Hematopoietic multipotent progenitor cell treated with erythropoietin and hydrocortisone succinate and interleukin-3 and kit ligand, for 17 days (in vitro differentiated cells): ENCODE measurements at regions not wholly inside any gene's neighbourhood (a gene's known extent, or its start where the extent isn't known, plus 50 kb on each side); places are given as distances from the start of the nearest gene placed in this dataset.

Source experiments
- DNase-seq: peaks from one replicate; pipeline ENCODE4 v3.0.0-alpha.2; 2015; ENCODE audit warnings: low spot score

GRCh38 chr2:65842104-65842503 lies 409.7 kb upstream of the SPRED2 start:
- DNase-seq = no peak

DNA sequence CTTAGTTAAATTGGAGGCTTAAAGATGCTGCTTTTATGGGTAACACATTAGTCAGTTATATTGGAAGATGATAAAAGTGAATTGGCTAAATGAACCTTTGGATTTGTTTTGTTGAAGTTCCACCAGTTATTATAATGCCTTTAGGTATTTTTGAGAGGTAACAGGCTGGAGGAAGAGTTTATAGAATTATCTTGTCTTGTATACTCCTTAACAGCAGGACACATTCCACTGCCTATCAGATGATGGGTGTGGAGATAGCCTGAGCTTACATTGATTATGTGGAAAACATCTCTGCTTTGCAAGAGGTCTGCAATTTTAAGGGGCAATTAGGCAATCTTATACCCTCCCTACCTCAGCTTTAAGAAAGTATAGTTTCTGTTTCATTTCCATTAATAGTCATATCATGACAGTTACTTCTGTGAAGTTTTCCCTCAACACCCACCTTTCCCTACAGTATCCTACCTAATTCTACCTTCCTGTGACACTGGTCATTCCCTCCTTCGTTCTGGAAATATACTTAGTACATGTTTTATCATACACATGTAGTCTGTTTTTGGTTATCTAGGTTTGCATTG lies 403.7 kb upstream of the SPRED2 start:
- DNase-seq = no peak

- no peak for DNase-seq
These were observed 402.5 kb upstream of the SPRED2 start for GRCh38 chr2:65834771-65835475.

GRCh38 chr2:65834062-65834461 lies 401.7 kb upstream of the SPRED2 start:
- no peak for DNase-seq

GRCh38 chr2:65831509-65831908 lies 399.1 kb upstream of the SPRED2 start:
- DNase-seq = no peak

GRCh38 chr2:65826567-65826966 lies 394.2 kb upstream of the SPRED2 start:
- no peak for DNase-seq

- DNase-seq = no peak
These were observed 391.1 kb upstream of the SPRED2 start for GRCh38 chr2:65823511-65823910.

- DNase-seq = no peak
These were observed 388.1 kb upstream of the SPRED2 start for GRCh38 chr2:65820454-65820853.

DNA sequence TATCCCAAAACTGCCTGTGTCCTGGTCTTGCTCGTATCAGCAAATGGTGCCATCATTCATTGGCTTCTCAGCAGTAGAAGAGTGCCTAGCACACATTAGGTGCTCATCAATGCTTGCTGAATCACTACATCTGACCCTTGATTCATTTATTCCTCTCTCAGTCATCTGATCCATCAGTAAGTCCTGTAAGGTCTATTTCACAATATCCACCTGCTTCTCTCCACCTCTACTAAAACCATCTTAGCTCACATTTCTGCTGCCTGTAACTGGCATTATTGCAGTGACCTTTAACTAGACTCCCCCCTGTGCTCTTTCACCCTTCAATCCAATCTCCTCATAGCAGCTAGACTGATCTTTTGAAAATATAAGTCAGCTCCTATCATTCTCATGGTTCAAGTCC lies 387.6 kb upstream of the SPRED2 start:
- no peak for DNase-seq

DNA sequence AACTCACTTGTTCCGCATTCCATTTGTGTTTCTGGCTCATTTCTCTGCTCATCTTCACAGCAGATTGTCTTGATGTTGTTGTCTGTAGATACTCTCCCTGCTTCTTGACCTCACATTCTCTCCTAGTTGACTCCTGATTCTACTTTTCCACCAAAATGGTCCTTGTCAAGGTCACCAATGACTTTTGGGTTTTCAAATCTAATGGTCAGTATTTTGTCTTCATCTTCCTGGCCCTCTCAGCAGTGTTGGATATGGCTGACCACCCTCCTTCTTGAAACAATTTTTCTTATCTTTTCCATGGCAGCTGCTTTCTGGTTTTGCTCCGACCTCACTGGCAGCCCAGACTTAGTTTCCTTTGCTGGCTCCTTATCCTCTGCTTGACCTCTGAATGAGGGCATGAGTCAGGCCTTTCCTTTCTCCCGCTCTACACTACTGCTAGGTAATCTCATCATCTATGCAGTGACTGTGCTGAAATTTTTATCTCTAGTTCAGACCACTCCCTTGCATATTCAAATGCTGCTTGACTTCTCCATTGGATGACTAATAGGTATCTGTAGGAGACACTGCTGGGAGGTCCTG lies 386.6 kb upstream of the SPRED2 start:
- DNase-seq = no peak

DNA sequence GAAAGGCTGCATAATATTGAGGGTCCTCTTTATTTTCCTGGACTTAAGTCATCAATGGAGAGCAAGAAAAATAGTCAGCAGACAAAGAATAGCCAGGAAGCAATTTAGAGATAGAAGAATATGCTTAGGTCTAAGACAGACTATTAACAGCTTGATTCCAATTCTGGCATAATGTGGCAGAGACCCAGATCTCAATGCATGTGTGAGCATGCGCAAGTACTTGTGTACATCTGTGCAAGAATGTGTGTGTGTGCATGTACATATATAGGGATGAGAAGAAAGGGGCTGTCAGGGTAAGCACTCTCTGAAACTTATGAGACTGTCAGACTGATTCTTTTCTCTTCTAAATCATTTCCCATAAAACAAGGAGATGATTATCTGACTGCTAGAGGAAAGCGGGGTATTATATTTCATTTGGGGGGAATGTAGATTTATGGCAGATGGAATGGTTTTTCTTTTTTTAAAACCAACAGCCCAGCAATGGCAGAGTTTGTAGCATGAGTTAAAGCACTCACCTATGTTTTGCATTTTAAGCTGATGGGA lies 381.3 kb upstream of the SPRED2 start:
- no peak for DNase-seq

- no peak for DNase-seq
These were observed 380.5 kb upstream of the SPRED2 start for GRCh38 chr2:65812887-65813286.

DNA sequence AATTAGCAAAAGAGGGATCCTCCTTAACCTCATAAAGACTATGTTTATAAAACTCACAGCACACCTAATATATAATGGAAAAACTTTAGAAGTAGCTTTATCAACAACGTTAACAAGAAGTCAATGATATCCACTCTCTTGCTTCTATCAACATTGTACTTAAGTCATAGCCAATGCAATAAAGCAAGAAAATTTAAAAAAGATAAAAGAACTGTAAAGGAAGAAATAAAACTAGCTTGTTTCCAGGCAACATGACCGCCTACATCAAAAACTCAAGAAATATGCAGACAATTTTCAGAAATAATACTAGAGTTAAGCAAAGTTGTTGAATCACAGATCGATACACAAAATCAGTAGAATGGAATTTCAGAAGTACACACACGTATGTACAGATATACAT lies 375.5 kb upstream of the SPRED2 start:
- no peak for DNase-seq

- DNase-seq = no peak
These were observed 372.4 kb upstream of the SPRED2 start for GRCh38 chr2:65804777-65805176.

GRCh38 chr2:65802298-65802942 lies 370.0 kb upstream of the SPRED2 start:
- DNase-seq = no peak

DNA sequence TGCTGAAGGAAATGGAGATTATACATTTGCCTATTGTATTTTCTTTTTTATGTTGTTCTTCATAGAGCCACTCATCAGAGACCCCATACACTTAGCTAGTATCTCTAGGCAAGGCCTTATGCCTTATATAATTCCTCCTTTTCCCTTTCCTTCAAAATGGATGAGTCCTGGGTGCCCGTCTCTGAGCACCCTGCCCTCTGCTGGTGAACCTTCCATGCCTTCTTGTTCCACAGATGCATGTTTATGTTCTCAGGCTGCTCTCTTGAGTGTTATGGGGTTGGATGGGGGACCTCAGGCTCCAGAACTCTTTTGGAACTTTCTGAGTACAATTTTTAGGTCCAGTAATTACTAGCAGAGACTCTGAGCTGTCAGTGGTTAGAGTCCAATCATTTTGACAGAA lies 368.6 kb upstream of the SPRED2 start:
- DNase-seq = no peak

DNA sequence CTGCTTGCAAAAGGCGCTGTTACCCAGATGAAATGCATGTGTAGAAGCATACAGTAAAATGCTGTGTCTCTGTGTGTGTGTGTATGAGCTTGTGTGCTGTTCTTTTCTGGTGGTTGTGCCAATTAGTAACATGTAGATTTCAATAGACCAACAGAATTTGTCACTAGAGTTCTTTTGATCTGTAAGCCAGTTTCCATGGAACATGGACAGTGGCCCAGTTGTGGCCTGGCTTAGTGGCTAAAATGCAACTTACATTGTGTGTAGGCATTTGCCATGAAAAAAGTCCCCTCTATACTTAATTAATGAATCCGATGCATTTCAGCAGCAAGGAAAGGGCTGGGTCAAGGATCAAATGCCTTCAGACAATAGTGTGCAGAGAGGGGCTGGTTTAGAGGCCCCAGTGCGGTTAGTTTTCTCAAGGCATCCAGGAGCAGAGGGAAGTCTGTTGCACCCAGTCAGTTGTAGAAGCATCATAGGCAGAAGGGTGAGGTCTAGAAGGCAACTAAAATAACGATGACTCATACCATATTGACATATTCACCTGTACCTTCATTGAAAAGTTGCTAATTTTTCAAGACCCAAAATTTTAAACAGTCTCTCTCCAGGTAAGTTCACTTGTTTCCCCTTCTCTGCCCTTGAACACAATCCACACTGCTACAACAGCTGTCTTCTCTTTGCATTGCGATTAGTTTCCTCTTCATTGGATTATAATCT lies 366.9 kb upstream of the SPRED2 start:
- no peak for DNase-seq

GRCh38 chr2:65798641-65799040 lies 366.2 kb upstream of the SPRED2 start:
- DNase-seq = no peak

GRCh38 chr2:65794994-65795393 lies 362.6 kb upstream of the SPRED2 start:
- DNase-seq = no peak

GRCh38 chr2:65791404-65791975 lies 359.1 kb upstream of the SPRED2 start:
- DNase-seq = no peak

GRCh38 chr2:65790676-65790935 lies 358.2 kb upstream of the SPRED2 start:
- no peak for DNase-seq
